GM12878 (cell line): ENCODE measurements at regions not wholly inside any gene's neighbourhood (a gene's known extent, or its start where the extent isn't known, plus 50 kb on each side); places are given as distances from the start of the nearest gene placed in this dataset.
A peak's percentile ranks its signal among the peaks of the same experiment; 100 is the strongest.
"Not testable (repeated sequence)": the region's sequence is repeated elsewhere in the genome, so short reads cannot be mapped to it uniquely, and the experiment has no call there.

Experiments
- ATAC-seq: fragments of 200-7000 bp; cut with Tn5 transposase; 3 replicates; pipeline ENCODE4 v1.9.1; 2020; ENCODE audit warnings: mild to moderate bottlenecking, moderate library complexity
- BruUV-seq: library from RNA; stranded (reverse); fragments of 400-500 nt; replicated peaks from 2 replicates; lab custom pipeline; 2021; lab: Mats Ljungman, UMichigan
- CTCF ChIA-PET: fragments of 300-600 bp; sonication (Branson Sonifier 250); formaldehyde crosslinking; extraction: SDS; loops from one replicate; lab custom pipeline; 2021; ENCODE audit warnings: inconsistent platforms; lab: Yijun Ruan, JAX
- POLR2A ChIA-PET: fragments of 350-600 bp; formaldehyde crosslinking; extraction: SDS; loops from one replicate; lab custom pipeline; 2021; ENCODE audit warnings: inconsistent platforms; lab: Charles Lee
- RAD21 ChIA-PET: fragments of 300-600 bp; sonication (Branson Sonifier 250); formaldehyde crosslinking; loops from one replicate; lab custom pipeline; 2023; ENCODE audit warnings: antibody characterized with exemption; ENCODE audit not compliant: unreplicated experiment; lab: Charles Lee
- SMC1A ChIA-PET: fragments of 300-600 bp; sonication (Branson Sonifier 250); formaldehyde crosslinking; loops from one replicate; lab custom pipeline; 2023; ENCODE audit not compliant: unreplicated experiment, uncharacterized antibody; lab: Charles Lee
- DNase-seq: peaks from one replicate; pipeline ENCODE4 v3.0.0-alpha.2; 2011; ENCODE audit warnings: low read depth, low spot score
- FAIRE-seq: peaks from 3 replicates; lab custom pipeline; 2011; peaks lifted over from hg19 to GRCh38; lab: Jason Lieb, UNC
- H2AFZ ChIP-seq: 2 replicates; pipeline ENCODE4 v1.6.0; 2011; ENCODE audit warnings: low read depth, low read length, control low read depth; ENCODE audit not compliant: control insufficient read depth
- H3K27ac ChIP-seq: 2 replicates; pipeline ENCODE4 v1.5.1; 2011; ENCODE audit warnings: control low read depth; ENCODE audit not compliant: control insufficient read depth, insufficient read depth
- H3K27me3 ChIP-seq, 2 experiments: replicated peaks in 1 of 2; 2 replicates each; pipeline versions ENCODE4 v1.6.0 to v1.6.1; 2011; ENCODE audit warnings: low read length in 1 of 2; ENCODE audit not compliant: control insufficient read depth in 2 of 2, insufficient read depth in 2 of 2
- H3K36me3 ChIP-seq, 2 experiments: 2 replicates each; pipeline ENCODE4 v1.5.1; 2011; ENCODE audit warnings: low read length in 1 of 2; ENCODE audit not compliant: control insufficient read depth in 2 of 2, insufficient read depth in 2 of 2
- H3K4me1 ChIP-seq: 2 replicates; pipeline ENCODE4 v1.6.1; 2011; ENCODE audit warnings: mild to moderate bottlenecking, low read length, moderate library complexity, mixed read lengths; ENCODE audit not compliant: control insufficient read depth, insufficient read depth
- H3K4me2 ChIP-seq: 2 replicates; pipeline ENCODE4 v1.6.0; 2011; ENCODE audit warnings: control low read depth; ENCODE audit not compliant: control insufficient read depth, insufficient read depth
- H3K4me3 ChIP-seq: fragments of 200-600 bp; sonication (generic); 2 replicates; pipeline ENCODE4 v1.5.1; 2016
- H3K79me2 ChIP-seq: 2 replicates; pipeline ENCODE4 v1.6.0; 2011; ENCODE audit warnings: low read length; ENCODE audit not compliant: control insufficient read depth, insufficient read depth
- H3K9ac ChIP-seq: 2 replicates; pipeline ENCODE4 v1.8.0; 2011; ENCODE audit warnings: low read length, control low read depth, mixed read lengths; ENCODE audit not compliant: control insufficient read depth, insufficient read depth
- H3K9me3 ChIP-seq: replicated peaks from 3 replicates; pipeline ENCODE4 v1.5.1; 2011; ENCODE audit warnings: mild to moderate bottlenecking, low read length; ENCODE audit not compliant: control insufficient read depth, insufficient read depth
- H4K20me1 ChIP-seq: 2 replicates; pipeline ENCODE4 v1.6.0; 2011; ENCODE audit not compliant: control insufficient read depth, insufficient read depth
- WGBS: methylation state at CpG from one replicate; pipeline ENCODE4 v1.1.6; 2016; ENCODE audit warnings: low lambda C conversion rate; ENCODE audit not compliant: insufficient replicate concordance, insufficient coverage; ENCODE audit errors: missing lambda C conversion rate; 5-methylcytosine and 5-hydroxymethylcytosine counted together
- in situ Hi-C: fragments of 300-500 bp; cut with MboI; formaldehyde crosslinking; loops from 9 replicates; pipeline ENCODE4 v1.14.3; 2018; ENCODE audit warnings: mixed read lengths
- intact Hi-C: fragments of 100-400 bp; cut with micrococcal nuclease; formaldehyde crosslinking; loops from one replicate; pipeline ENCODE4 v1.14.2; 2022; ENCODE audit not compliant: unreplicated experiment

DNA sequence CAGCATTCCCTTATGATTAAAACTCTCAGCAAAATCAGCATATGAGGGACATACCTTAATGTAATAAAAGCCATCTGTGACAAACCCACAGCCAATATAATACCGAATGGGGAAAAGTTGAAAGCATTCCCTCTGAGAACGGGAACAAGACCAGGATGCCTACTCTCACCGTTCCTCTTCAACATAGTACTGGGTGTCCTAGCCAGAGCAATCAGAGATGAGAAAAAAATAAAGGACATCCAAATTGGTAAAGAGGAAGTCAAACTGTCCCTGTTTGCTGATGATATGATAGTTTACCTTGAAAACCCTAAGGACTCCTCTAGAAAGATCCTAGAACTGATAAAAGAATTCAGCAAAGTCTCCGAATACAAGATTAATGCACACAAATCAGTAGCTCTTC is 141.6 kb upstream of the MAN1A1 start:
- H3K4me1 ChIP-seq, CTCF ChIA-PET, ATAC-seq, FAIRE-seq, H3K36me3 ChIP-seq, intact Hi-C loops, in situ Hi-C loops, H4K20me1 ChIP-seq, H3K27ac ChIP-seq, H3K4me2 ChIP-seq, H3K9ac ChIP-seq, H3K79me2 ChIP-seq, RAD21 ChIA-PET, POLR2A ChIA-PET, DNase-seq, H3K4me3 ChIP-seq, H2AFZ ChIP-seq, BruUV-seq, SMC1A ChIA-PET, H3K27me3 ChIP-seq, H3K9me3 ChIP-seq: not testable (repeated sequence)
- 99% methylated on average over 4 of the region's 4 CpGs for WGBS

DNA sequence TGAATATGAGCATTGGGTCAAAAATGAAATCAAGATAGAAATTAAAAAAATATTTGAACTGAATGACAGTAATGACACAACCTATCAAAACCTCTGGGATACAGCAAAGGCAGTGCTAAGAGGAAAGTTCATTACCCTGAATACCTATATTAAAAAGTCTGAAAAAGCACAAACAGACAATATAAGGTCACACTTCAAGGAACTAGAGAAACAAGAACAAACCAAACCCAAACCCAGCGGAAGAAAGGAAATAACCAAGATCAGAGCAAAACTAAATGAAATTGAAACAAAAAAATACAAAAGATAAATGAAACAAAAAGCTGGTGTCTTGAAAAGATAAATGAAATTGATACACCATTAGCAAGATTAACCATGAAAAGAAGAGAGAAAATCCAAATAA is 140.5 kb upstream of the MAN1A1 start:
- in situ Hi-C loops, H3K4me2 ChIP-seq, H3K4me1 ChIP-seq, CTCF ChIA-PET, intact Hi-C loops, H2AFZ ChIP-seq, H3K9me3 ChIP-seq, BruUV-seq, H3K36me3 ChIP-seq, DNase-seq, POLR2A ChIA-PET, H3K27me3 ChIP-seq, H3K27ac ChIP-seq, SMC1A ChIA-PET, H4K20me1 ChIP-seq, ATAC-seq, H3K9ac ChIP-seq, H3K4me3 ChIP-seq, H3K79me2 ChIP-seq: not testable (repeated sequence)
- RAD21 ChIA-PET: interaction anchor here (0.7 kb wide), 1 partner anchor 27 kb away, joined by 3 read pairs; no protein-coding TSS in a partner anchor
- WGBS: 45% methylated on average over 1 of the region's 1 CpG
- FAIRE-seq: peak; percentile 35
